Inferior parietal cortex (tissue), 1 donor: ENCODE measurements at regions not wholly inside any gene's neighbourhood (a gene's known extent, or its start where the extent isn't known, plus 50 kb on each side); places are given as distances from the start of the nearest gene placed in this dataset.

Source experiments
- DNase-seq: peaks from one replicate; pipeline ENCODE4 v3.0.0-alpha.2; 2016; ENCODE audit errors: extremely low spot score

DNA sequence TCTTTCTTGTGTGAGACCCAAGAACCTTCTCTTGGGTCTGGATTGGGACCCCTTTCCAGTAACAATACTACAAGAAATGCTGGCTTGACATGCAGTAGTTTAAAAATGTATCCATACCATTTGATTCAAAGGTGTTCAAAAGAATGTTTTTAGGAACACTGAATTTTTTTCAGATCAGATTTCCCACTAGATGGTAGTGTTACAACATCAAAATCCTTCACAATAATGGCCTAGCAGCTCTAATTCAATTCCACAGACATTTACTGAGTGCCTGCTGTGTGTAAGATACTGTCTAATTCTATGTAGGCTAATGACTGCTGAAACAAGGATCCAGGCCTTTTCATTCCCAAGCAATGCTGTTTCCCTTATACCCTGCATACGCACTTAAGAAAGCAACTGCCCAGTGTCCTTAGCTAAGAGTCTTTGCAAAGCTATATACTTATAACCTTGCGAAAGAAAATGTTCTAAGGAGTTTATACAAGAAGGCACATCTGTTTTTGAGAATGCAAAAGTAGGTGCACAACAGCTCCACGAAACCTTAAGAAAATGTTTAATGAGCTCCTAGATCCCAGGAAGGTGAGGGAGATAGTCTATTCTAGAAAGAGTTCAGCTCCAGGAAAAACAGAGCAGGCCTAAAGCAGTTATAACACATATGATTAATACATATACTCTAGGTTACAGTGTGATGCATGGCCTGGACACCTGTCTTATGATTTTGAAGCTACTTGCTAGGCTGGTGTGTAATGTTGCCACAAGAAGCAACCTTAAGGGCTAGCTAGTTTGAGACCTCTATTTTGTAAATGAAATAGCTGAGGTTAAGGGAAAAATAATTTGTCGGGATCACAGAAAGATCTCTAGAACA lies 50.9 kb upstream of the PKP2 start:
- peak; percentile 80 for DNase-seq

- DNase-seq: no peak
These were observed 50.0 kb upstream of the PKP2 start for GRCh38 chr12:32946504-32947131.
